ENCODE measurements at regions not wholly inside any gene's neighbourhood (a gene's known extent, or its start where the extent isn't known, plus 50 kb on each side); places are given as distances from the start of the nearest gene placed in this dataset.
"Not testable (repeated sequence)": the region's sequence is repeated elsewhere in the genome, so short reads cannot be mapped to it uniquely, and the experiment has no call there.

- H3K27ac ChIP-seq = no peak overlapping the region
- DNase-seq (ENCODE audit: low read depth, low spot score) = no peak
- no peak overlapping the region for H3K9ac ChIP-seq (ENCODE audit: insufficient read length)
- H3K9me3 ChIP-seq (ENCODE audit: low read depth, low read length) = no peaks in the 10 kb centered on the region
- H3K36me3 ChIP-seq (ENCODE audit: insufficient read depth, low read length) = no peaks in the 10 kb centered on the region
- H3K4me3 ChIP-seq = no peak overlapping the region
- no peak for TF ChIP-seq POLR2AphosphoS5 (IDR thresholded peaks at IDR 0.05; ENCODE audit: borderline replicate concordance, low read depth, low read length)
- no peak for TF ChIP-seq EZH2 (IDR thresholded peaks at IDR 0.05)
- no peak for TF ChIP-seq FOXP2 (optimal IDR thresholded peaks at IDR 0.05; ENCODE audit: control extremely low read depth, extremely low read length, insufficient read depth)
Measured at GRCh38 chr3:177855021-177855420, 657.7 kb upstream of the TBL1XR1 start.

- H3K27ac ChIP-seq = no peak overlapping the region
- H3K9me3 ChIP-seq (ENCODE audit: low read depth, low read length) = peaks cover 8% of the 10 kb centered on the region; the same call in 1 of the 2 replicates
- H3K4me3 ChIP-seq = no peak overlapping the region
- H3K9ac ChIP-seq (ENCODE audit: insufficient read length) = no peak overlapping the region
- DNase-seq (ENCODE audit: low read depth, low spot score) = no peak
- H3K36me3 ChIP-seq (ENCODE audit: insufficient read depth, low read length) = peaks cover 5% of the 10 kb centered on the region; the same call in 1 of the 2 replicates
- TF ChIP-seq EZH2 (IDR thresholded peaks at IDR 0.05) = no peak
- TF ChIP-seq POLR2AphosphoS5 (IDR thresholded peaks at IDR 0.05; ENCODE audit: borderline replicate concordance, low read depth, low read length) = no peak
- no peak for TF ChIP-seq FOXP2 (optimal IDR thresholded peaks at IDR 0.05; ENCODE audit: control extremely low read depth, extremely low read length, insufficient read depth)
Measured at GRCh38 chr3:177860184-177860583, 662.9 kb upstream of the TBL1XR1 start.

DNA sequence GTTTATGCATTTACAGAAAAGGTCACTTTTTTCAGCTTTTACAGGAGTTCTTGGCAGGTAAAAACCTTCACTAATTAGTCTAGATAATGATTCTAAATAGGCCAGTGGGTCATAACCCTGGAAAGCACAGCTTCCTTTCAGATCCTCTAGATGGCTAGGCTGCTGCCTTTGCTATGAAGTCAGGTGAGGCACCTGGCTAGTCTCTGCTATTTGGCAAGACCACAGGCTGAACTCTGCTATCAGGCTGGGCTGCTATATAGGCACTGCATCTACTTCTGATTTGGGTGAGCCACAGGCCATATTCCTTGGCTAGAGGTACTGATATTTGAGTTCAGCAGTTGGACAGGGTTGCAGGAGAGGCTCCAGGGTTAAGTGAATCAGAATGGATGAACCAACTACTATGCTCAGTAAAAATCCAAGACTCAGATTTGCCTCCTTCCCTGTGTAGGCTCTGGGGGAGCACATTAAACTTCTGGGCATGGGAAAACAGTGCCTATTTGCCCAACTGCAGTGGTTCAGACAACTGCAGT lies 665.7 kb upstream of the TBL1XR1 start:
- no peak for DNase-seq (ENCODE audit: low read depth, low spot score)
- Histone ChIP-seq H3K9me3 (ENCODE audit: low read depth, low read length) (peaks cover 8% of the 10 kb centered on the region; the same call in 1 of the 2 replicates), H3K4me3 (no peak overlapping the region), H3K27ac (no peak overlapping the region), H3K9ac (ENCODE audit: insufficient read length) (no peak overlapping the region), H3K36me3 (ENCODE audit: insufficient read depth, low read length) (peaks cover 5% of the 10 kb centered on the region; the same call in 1 of the 2 replicates)
- TF ChIP-seq FOXP2 (optimal IDR thresholded peaks at IDR 0.05; ENCODE audit: control extremely low read depth, extremely low read length, insufficient read depth) (no peak), EZH2 (IDR thresholded peaks at IDR 0.05) (no peak), POLR2AphosphoS5 (IDR thresholded peaks at IDR 0.05; ENCODE audit: borderline replicate concordance, low read depth, low read length) (no peak)

DNA sequence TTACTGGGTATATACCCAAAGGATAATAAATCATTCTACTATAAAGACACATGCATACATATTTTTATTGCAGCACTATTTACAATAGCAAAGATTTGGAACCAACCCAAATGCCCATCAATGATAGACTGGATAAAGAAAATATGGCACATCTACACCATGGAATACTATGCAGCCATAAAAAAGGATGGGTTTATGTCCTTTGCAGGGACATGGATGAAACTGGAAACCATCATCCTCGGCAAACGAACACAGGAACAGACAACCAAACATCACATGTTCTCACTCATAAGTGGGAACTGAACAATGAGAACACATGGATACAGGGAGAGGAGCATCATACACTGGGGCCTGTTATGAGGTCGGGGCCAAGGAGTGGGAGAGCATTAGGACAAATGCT lies 665.0 kb upstream of the KCNMB2 start:
- not testable (repeated sequence) for H3K4me3 ChIP-seq; H3K9me3 ChIP-seq (ENCODE audit: low read depth, low read length); DNase-seq (ENCODE audit: low read depth, low spot score); H3K27ac ChIP-seq; H3K9ac ChIP-seq (ENCODE audit: insufficient read length); H3K36me3 ChIP-seq (ENCODE audit: insufficient read depth, low read length)

DNA sequence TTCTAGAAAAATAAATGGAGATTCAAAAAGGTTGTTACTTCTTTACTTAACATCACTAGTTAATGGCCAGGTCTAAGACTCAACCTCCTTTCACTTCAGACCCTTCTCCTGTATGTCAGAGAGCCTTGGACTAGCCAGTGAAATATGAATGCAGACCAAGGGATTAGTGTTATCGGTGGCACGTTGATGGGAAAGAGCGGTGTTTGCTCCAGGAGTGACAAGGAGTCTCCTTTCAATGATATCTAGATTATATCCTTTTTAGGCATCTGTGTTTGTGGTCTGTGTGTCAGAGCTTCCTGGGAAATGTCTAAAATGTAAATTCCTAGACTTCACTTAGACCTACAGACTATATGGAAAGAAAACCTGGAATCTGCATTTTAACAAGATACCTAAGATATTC lies 658.0 kb upstream of the KCNMB2 start:
- Histone ChIP-seq H3K36me3 (ENCODE audit: insufficient read depth, low read length) (no peaks in the 10 kb centered on the region), H3K4me3 (no peak overlapping the region), H3K9ac (ENCODE audit: insufficient read length) (no peak overlapping the region), H3K27ac (no peak overlapping the region), H3K9me3 (ENCODE audit: low read depth, low read length) (no peaks in the 10 kb centered on the region)
- no peak for DNase-seq (ENCODE audit: low read depth, low spot score)
- TF ChIP-seq FOXP2 (optimal IDR thresholded peaks at IDR 0.05; ENCODE audit: control extremely low read depth, extremely low read length, insufficient read depth) (no peak), EZH2 (IDR thresholded peaks at IDR 0.05) (no peak), POLR2AphosphoS5 (IDR thresholded peaks at IDR 0.05; ENCODE audit: borderline replicate concordance, low read depth, low read length) (no peak)

DNA sequence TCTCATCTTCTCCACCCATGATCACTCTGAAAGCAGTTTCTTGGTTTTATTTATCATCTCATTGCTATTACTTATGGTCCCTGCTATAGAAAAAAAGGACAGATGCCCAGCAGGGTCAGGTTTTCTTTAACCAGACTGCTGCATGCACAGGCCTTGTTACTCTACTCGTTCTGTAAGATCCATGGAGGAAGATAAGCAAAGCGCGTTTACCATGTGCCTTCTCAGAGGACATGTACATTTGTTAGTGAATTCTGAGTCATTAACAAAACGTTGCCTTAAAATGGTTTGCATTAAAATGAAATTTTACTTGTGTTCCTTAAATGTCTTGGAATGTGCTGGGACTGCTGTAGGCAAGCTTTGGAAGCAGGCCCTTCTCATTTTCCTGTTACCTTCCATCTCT lies 657.3 kb upstream of the KCNMB2 start:
- Histone ChIP-seq H3K9ac (ENCODE audit: insufficient read length) (no peak overlapping the region), H3K27ac (no peak overlapping the region), H3K4me3 (no peak overlapping the region), H3K9me3 (ENCODE audit: low read depth, low read length) (no peaks in the 10 kb centered on the region), H3K36me3 (ENCODE audit: insufficient read depth, low read length) (no peaks in the 10 kb centered on the region)
- DNase-seq (ENCODE audit: low read depth, low spot score) = no peak
- TF ChIP-seq EZH2 (IDR thresholded peaks at IDR 0.05) = no peak
- no peak for TF ChIP-seq FOXP2 (optimal IDR thresholded peaks at IDR 0.05; ENCODE audit: control extremely low read depth, extremely low read length, insufficient read depth)

DNA sequence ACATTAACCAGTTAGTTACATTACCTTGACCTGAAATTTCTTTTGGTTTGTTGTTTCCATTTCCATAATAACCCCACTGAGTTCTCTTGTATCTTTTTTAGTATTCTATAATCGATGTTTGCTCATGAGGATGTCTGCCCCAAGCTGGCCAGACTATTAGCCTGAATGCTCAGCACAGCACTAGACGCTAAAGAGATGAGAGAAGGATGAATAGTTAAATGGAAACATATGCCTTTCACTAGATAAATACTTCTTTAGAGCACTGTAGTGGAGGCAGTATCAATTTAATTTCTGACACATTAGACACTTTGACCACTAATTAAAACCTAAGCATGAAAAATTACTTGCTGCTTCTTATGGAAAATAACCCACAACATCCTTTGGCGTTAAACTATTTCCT lies 654.9 kb upstream of the KCNMB2 start:
- no peak for DNase-seq (ENCODE audit: low read depth, low spot score)
- Histone ChIP-seq H3K9me3 (ENCODE audit: low read depth, low read length) (no peaks in the 10 kb centered on the region), H3K9ac (ENCODE audit: insufficient read length) (no peak overlapping the region), H3K27ac (no peak overlapping the region), H3K4me3 (no peak overlapping the region), H3K36me3 (ENCODE audit: insufficient read depth, low read length) (no peaks in the 10 kb centered on the region)
- TF ChIP-seq EZH2 (IDR thresholded peaks at IDR 0.05) (no peak), POLR2AphosphoS5 (IDR thresholded peaks at IDR 0.05; ENCODE audit: borderline replicate concordance, low read depth, low read length) (no peak), FOXP2 (optimal IDR thresholded peaks at IDR 0.05; ENCODE audit: control extremely low read depth, extremely low read length, insufficient read depth) (no peak)

DNA sequence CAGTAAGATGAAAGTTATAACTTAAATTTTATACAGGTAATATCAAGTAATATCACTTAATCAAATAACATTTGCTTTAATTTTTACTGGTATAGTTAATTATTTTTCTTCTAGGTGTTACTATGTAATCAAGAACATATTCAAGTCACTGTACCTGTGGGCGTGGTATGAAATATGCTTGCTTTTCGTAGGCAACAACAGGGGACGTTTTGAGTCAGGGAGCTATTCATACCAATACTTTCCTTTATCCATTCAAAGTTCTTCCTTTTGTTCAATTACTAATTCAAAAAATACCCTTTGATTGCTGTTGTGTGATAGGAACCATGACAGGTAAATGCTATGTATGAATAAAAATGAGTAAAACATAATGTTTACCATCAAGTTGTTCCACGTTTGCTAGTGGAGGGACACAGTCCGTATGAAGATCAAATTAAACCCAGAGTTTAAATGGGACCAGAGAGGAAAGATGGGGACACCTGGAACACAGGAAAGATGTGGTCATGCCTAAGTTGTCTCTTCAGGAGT lies 654.0 kb upstream of the KCNMB2 start:
- Histone ChIP-seq H3K9ac (ENCODE audit: insufficient read length) (no peak overlapping the region), H3K27ac (no peak overlapping the region), H3K36me3 (ENCODE audit: insufficient read depth, low read length) (no peaks in the 10 kb centered on the region), H3K4me3 (no peak overlapping the region), H3K9me3 (ENCODE audit: low read depth, low read length) (no peaks in the 10 kb centered on the region)
- no peak for DNase-seq (ENCODE audit: low read depth, low spot score)
- no peak for TF ChIP-seq FOXP2 (optimal IDR thresholded peaks at IDR 0.05; ENCODE audit: control extremely low read depth, extremely low read length, insufficient read depth)
- TF ChIP-seq EZH2 (IDR thresholded peaks at IDR 0.05) = no peak
- no peak for TF ChIP-seq POLR2AphosphoS5 (IDR thresholded peaks at IDR 0.05; ENCODE audit: borderline replicate concordance, low read depth, low read length)

DNA sequence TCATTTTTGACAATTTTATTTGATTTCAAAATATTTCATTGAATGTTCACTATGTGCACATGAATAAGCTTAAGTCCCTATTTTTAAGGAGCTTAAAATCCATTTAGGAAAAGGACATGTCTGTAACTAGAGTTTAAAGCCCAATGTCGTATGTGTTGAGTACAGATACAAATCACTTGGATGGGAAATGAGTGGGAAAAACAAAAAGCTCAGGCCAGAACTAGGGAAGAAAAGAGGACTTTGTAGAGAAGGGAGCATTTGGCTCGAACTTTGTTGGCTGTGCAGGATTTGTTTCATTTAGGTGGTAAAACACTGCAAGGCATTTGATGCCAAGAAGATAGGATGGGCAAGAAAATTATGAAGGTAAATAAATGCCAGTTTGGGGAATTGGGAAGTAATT lies 653.1 kb upstream of the KCNMB2 start:
- H3K9me3 ChIP-seq (ENCODE audit: low read depth, low read length) = no peaks in the 10 kb centered on the region
- TF ChIP-seq FOXP2 (optimal IDR thresholded peaks at IDR 0.05; ENCODE audit: control extremely low read depth, extremely low read length, insufficient read depth) (no peak), POLR2AphosphoS5 (IDR thresholded peaks at IDR 0.05; ENCODE audit: borderline replicate concordance, low read depth, low read length) (no peak), EZH2 (IDR thresholded peaks at IDR 0.05) (no peak)
- no peak overlapping the region for H3K4me3 ChIP-seq
- H3K27ac ChIP-seq = no peak overlapping the region
- no peak overlapping the region for H3K9ac ChIP-seq (ENCODE audit: insufficient read length)
- no peak for DNase-seq (ENCODE audit: low read depth, low spot score)
- H3K36me3 ChIP-seq (ENCODE audit: insufficient read depth, low read length) = no peaks in the 10 kb centered on the region

All from SK-N-MC (cell line).